Hepatocyte (in vitro differentiated cells): ENCODE measurements at regions not wholly inside any gene's neighbourhood (a gene's known extent, or its start where the extent isn't known, plus 50 kb on each side); places are given as distances from the start of the nearest gene placed in this dataset.

Experiments used
- DNase-seq: peaks from one replicate; pipeline ENCODE4 v3.0.0-alpha.2; 2016; ENCODE audit warnings: low spot score
- H2AFZ ChIP-seq: fragments of 200-600 bp; sonication (generic); 2 replicates; pipeline ENCODE4 v1.6.0; 2016; ENCODE audit warnings: antibody characterized with exemption, mild to moderate bottlenecking
- H3K27ac ChIP-seq: fragments of 200-600 bp; sonication (generic); 2 replicates; pipeline ENCODE4 v1.5.1; 2016; ENCODE audit warnings: mild to moderate bottlenecking
- H3K27me3 ChIP-seq: fragments of 200-600 bp; sonication (generic); 2 replicates; pipeline ENCODE4 v1.6.1; 2016
- H3K36me3 ChIP-seq: fragments of 200-600 bp; sonication (generic); replicated peaks from 2 replicates; pipeline ENCODE4 v1.5.1; 2016; ENCODE audit warnings: low read depth; ENCODE audit not compliant: insufficient read depth
- H3K4me1 ChIP-seq: fragments of 200-600 bp; sonication (generic); 2 replicates; pipeline ENCODE4 v1.5.1; 2016; ENCODE audit warnings: mild to moderate bottlenecking, moderate library complexity; ENCODE audit not compliant: insufficient read depth
- H3K4me2 ChIP-seq: fragments of 200-600 bp; sonication (generic); 2 replicates; pipeline ENCODE4 v1.6.0; 2016
- H3K4me3 ChIP-seq: fragments of 200-600 bp; sonication (generic); 2 replicates; pipeline ENCODE4 v1.5.1; 2016; ENCODE audit warnings: mild to moderate bottlenecking
- H3K79me2 ChIP-seq: fragments of 200-600 bp; sonication (generic); 2 replicates; pipeline ENCODE4 v1.6.0; 2017; ENCODE audit warnings: mild to moderate bottlenecking
- H3K9me2 ChIP-seq: fragments of 200-600 bp; sonication (generic); replicated peaks from 2 replicates; pipeline ENCODE4 v1.6.0; 2017; ENCODE audit warnings: mild to moderate bottlenecking; ENCODE audit not compliant: insufficient read depth
- H3K9me3 ChIP-seq: fragments of 200-600 bp; sonication (generic); 2 replicates; pipeline ENCODE4 v1.5.1; 2016; ENCODE audit warnings: low read depth, mild to moderate bottlenecking
- H4K20me1 ChIP-seq: fragments of 200-600 bp; sonication (generic); 2 replicates; pipeline ENCODE4 v1.6.0; 2016; ENCODE audit warnings: mild to moderate bottlenecking; ENCODE audit not compliant: insufficient read depth, poor library complexity, severe bottlenecking
- EZH2 ChIP-seq: fragments of 200-600 bp; sonication (generic); IDR thresholded peaks from 2 replicates; pipeline ENCODE4 v1.6.1; 2016; ENCODE audit warnings: antibody characterized with exemption, mild to moderate bottlenecking, borderline replicate concordance
- EZH2phosphoT487 ChIP-seq: fragments of 200-600 bp; sonication (generic); IDR thresholded peaks from one replicate; pipeline ENCODE4 v1.6.1; 2018; ENCODE audit warnings: antibody characterized with exemption, mild to moderate bottlenecking, low read depth, moderate library complexity; ENCODE audit not compliant: unreplicated experiment, severe bottlenecking
- WGBS: methylation state at CpG from one replicate; pipeline ENCODE4 v1.1.6; 2016; ENCODE audit warnings: low lambda C conversion rate; ENCODE audit errors: missing lambda C conversion rate; 5-methylcytosine and 5-hydroxymethylcytosine counted together
- TF ChIP-seq, protein P1 (sequence below): fragments of 200-600 bp; sonication (generic); IDR thresholded peaks from 2 replicates; pipeline ENCODE4 v1.5.1; 2016; ENCODE audit warnings: antibody characterized with exemption, mild to moderate bottlenecking; ENCODE audit not compliant: poor library complexity

DNA sequence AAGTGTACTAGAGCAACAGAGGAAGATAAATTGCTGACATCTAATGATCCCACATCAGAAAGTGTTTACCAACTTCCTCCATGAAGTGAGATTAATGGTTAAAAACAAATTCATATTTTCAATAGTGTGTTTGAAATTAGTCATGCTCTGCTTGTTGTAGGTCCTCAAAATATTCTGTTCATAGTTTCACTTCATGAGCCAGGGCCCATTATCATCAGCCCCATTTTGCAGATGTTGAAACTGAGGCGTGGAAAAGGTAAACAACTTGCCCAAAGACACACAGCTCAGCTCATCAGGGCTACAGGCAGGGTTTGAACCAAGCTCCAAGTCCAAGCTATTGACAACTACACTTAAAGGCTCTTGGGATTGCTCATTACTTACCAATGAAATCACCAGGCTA is 103.5 kb upstream of the PPARGC1A start:
- Histone ChIP-seq H3K9me2 (no peaks in the 10 kb centered on the region), H3K27me3 (peaks cover 2% of the 10 kb centered on the region), H3K9me3 (no peaks in the 10 kb centered on the region), H3K79me2 (no peaks in the 10 kb centered on the region), H3K4me1 (no peaks in the 10 kb centered on the region), H3K4me3 (no peak overlapping the region), H3K4me2 (no peak overlapping the region), H3K27ac (no peak overlapping the region), H4K20me1 (no peaks in the 10 kb centered on the region), H3K36me3 (no peaks in the 10 kb centered on the region), H2AFZ (no peak overlapping the region)
- no peak for DNase-seq
- TF ChIP-seq EZH2phosphoT487 (no peak), EZH2 (no peak)
- TF ChIP-seq, protein P1, sequence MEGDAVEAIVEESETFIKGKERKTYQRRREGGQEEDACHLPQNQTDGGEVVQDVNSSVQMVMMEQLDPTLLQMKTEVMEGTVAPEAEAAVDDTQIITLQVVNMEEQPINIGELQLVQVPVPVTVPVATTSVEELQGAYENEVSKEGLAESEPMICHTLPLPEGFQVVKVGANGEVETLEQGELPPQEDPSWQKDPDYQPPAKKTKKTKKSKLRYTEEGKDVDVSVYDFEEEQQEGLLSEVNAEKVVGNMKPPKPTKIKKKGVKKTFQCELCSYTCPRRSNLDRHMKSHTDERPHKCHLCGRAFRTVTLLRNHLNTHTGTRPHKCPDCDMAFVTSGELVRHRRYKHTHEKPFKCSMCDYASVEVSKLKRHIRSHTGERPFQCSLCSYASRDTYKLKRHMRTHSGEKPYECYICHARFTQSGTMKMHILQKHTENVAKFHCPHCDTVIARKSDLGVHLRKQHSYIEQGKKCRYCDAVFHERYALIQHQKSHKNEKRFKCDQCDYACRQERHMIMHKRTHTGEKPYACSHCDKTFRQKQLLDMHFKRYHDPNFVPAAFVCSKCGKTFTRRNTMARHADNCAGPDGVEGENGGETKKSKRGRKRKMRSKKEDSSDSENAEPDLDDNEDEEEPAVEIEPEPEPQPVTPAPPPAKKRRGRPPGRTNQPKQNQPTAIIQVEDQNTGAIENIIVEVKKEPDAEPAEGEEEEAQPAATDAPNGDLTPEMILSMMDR = no peak
- WGBS = 85% methylated on average over 1 of the region's 1 CpG

GRCh38 chr4:23991444-23991843 is 101.6 kb upstream of the PPARGC1A start:
- Histone ChIP-seq H3K36me3 (no peaks in the 10 kb centered on the region), H3K4me1 (no peaks in the 10 kb centered on the region), H3K79me2 (no peaks in the 10 kb centered on the region), H3K4me2 (no peak overlapping the region), H3K9me3 (no peaks in the 10 kb centered on the region), H3K4me3 (no peak overlapping the region), H2AFZ (no peak overlapping the region), H3K27ac (no peak overlapping the region), H4K20me1 (no peaks in the 10 kb centered on the region), H3K9me2 (no peaks in the 10 kb centered on the region), H3K27me3 (peaks cover under 1% of the 10 kb centered on the region)
- DNase-seq = peak; percentile 22
- WGBS = 73% methylated on average over 1 of the region's 1 CpG
- no peak for TF ChIP-seq EZH2
- no peak for TF ChIP-seq EZH2phosphoT487
- TF ChIP-seq, protein P1 = no peak

DNA sequence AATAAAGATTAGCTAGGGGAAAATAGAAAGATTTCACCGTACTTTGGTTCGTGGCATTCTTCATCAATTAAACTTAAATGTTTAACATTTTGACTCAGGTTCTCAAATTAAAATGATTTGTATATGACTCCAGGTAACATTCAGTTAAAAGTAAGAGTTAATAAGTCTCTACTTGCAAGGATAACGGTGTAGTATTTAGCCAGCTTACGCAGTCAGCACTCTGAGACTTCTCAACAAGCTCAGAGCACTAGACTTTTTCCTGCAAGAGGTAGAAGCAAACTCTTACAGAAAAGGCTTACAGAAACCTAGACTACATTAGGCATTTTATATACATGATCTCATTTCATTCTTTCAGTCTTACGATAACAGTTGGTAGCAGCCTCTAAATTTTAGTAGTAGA is 96.4 kb upstream of the PPARGC1A start:
- no peaks in the 10 kb centered on the region for H3K9me3 ChIP-seq
- no peak for TF ChIP-seq EZH2
- TF ChIP-seq, protein P1 = no peak
- no peak overlapping the region for H3K27ac ChIP-seq
- H3K79me2 ChIP-seq = no peaks in the 10 kb centered on the region
- H3K36me3 ChIP-seq = no peaks in the 10 kb centered on the region
- DNase-seq = no peak
- no peaks in the 10 kb centered on the region for H3K27me3 ChIP-seq
- no peak overlapping the region for H2AFZ ChIP-seq
- no peak overlapping the region for H3K4me3 ChIP-seq
- 70% methylated on average over 5 of the region's 5 CpGs for WGBS
- H3K9me2 ChIP-seq = no peaks in the 10 kb centered on the region
- no peak overlapping the region for H3K4me2 ChIP-seq
- no peaks in the 10 kb centered on the region for H4K20me1 ChIP-seq
- peaks cover 3% of the 10 kb centered on the region for H3K4me1 ChIP-seq

DNA sequence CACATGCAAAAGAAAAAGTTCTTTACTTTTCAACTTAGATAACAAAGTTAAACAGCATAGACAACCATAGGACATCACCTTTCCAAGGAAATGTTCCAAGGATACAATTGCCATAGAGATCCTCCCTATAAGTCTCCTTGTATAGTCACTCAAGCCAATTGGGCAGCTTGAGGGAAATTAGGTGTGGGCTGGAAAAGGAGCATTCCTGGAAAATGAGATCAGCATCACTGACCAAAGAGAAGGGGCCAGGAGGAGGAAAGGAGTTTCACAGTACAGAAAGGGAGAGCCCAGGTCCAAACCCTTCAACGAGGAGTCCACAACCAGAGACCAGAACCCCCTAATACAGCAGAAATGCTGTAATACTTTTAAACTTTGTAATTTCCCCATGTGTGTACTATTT is 91.5 kb upstream of the PPARGC1A start:
- H2AFZ ChIP-seq = no peak overlapping the region
- H3K27me3 ChIP-seq = no peaks in the 10 kb centered on the region
- no peaks in the 10 kb centered on the region for H3K79me2 ChIP-seq
- no peaks in the 10 kb centered on the region for H3K9me3 ChIP-seq
- no peaks in the 10 kb centered on the region for H3K9me2 ChIP-seq
- H3K4me1 ChIP-seq = peaks cover 5% of the 10 kb centered on the region
- no peak for DNase-seq
- no peaks in the 10 kb centered on the region for H4K20me1 ChIP-seq
- H3K27ac ChIP-seq = no peak overlapping the region
- no peak overlapping the region for H3K4me3 ChIP-seq
- H3K4me2 ChIP-seq = no peak overlapping the region
- TF ChIP-seq, protein P1 = no peak
- no peak for TF ChIP-seq EZH2
- TF ChIP-seq EZH2phosphoT487 = no peak
- H3K36me3 ChIP-seq = no peaks in the 10 kb centered on the region
- WGBS = 78% methylated on average over 1 of the region's 1 CpG
